HEK293T (cell line): ENCODE measurements at regions not wholly inside any gene's neighbourhood (a gene's known extent, or its start where the extent isn't known, plus 50 kb on each side); places are given as distances from the start of the nearest gene placed in this dataset.

ENCODE experiments used
- CTBP1 ChIP-seq: fragments of 450-650 bp; IDR thresholded peaks from 2 replicates; pipeline ENCODE4 v1.6.1; 2016; ENCODE audit warnings: borderline replicate concordance
- ELF4 ChIP-seq: fragments of 450-650 bp; IDR thresholded peaks from 2 replicates; pipeline ENCODE4 v1.6.1; 2017; ENCODE audit warnings: antibody characterized with exemption
- FOXA1 ChIP-seq: fragments of 450-650 bp; IDR thresholded peaks from 2 replicates; pipeline ENCODE4 v1.6.1; 2016; ENCODE audit warnings: mild to moderate bottlenecking
- FOXM1 ChIP-seq: fragments of 450-650 bp; IDR thresholded peaks from 2 replicates; pipeline ENCODE4 v1.6.1; 2017; ENCODE audit warnings: mild to moderate bottlenecking, borderline replicate concordance
- HDGF ChIP-seq: fragments of 450-650 bp; IDR thresholded peaks from 2 replicates; pipeline ENCODE4 v1.6.1; 2017; ENCODE audit warnings: antibody characterized with exemption, borderline replicate concordance
- NFRKB ChIP-seq: fragments of 450-650 bp; IDR thresholded peaks from 2 replicates; pipeline ENCODE4 v1.6.1; 2016; ENCODE audit warnings: mild to moderate bottlenecking, moderate library complexity
- SP1 ChIP-seq: fragments of 450-650 bp; IDR thresholded peaks from 2 replicates; pipeline ENCODE4 v1.6.1; 2017
- SUZ12 ChIP-seq: fragments of 450-650 bp; IDR thresholded peaks from 2 replicates; pipeline ENCODE4 v1.6.1; 2016; ENCODE audit warnings: mild to moderate bottlenecking
- TARDBP ChIP-seq: fragments of 450-650 bp; IDR thresholded peaks from 2 replicates; pipeline ENCODE4 v1.6.1; 2016

GRCh38 chr7:142460402-142461117, 202.7 kb upstream of the PRSS58 start:
- TF ChIP-seq HDGF, result no peak
- TF ChIP-seq ELF4, result no peak
- no peak for TF ChIP-seq FOXA1
- no peak for TF ChIP-seq FOXM1
- no peak for TF ChIP-seq SUZ12
- TF ChIP-seq TARDBP, result no peak
- no peak for TF ChIP-seq SP1
- no peak for TF ChIP-seq NFRKB
- TF ChIP-seq CTBP1, result no peak
